Panc1 (cell line): ENCODE measurements at regions not wholly inside any gene's neighbourhood (a gene's known extent, or its start where the extent isn't known, plus 50 kb on each side); places are given as distances from the start of the nearest gene placed in this dataset.

Source experiments
- ATAC-seq: fragments of 200-7000 bp; cut with Tn5 transposase; 2 replicates; pipeline ENCODE4 v1.9.1; 2020; ENCODE audit warnings: mild to moderate bottlenecking, moderate library complexity
- BruUV-seq: library from RNA; stranded (reverse); fragments of 400-500 nt; replicated peaks from 2 replicates; lab custom pipeline; 2021; lab: Mats Ljungman, UMichigan
- CTCF ChIA-PET: fragments of 300-600 bp; sonication (Branson Sonifier 250); formaldehyde crosslinking; loops from one replicate; lab custom pipeline; 2022; ENCODE audit warnings: antibody characterized with exemption; lab: Charles Lee
- POLR2A ChIA-PET: fragments of 300-600 bp; sonication (Branson Sonifier 250); formaldehyde crosslinking; loops from one replicate; lab custom pipeline; 2022; ENCODE audit warnings: antibody characterized with exemption; lab: Charles Lee
- DNase-seq: peaks from one replicate; pipeline ENCODE4 v3.0.0-alpha.2; 2010; ENCODE audit warnings: low read depth, low spot score
- H3K27ac ChIP-seq: 2 replicates; pipeline ENCODE4 v1.5.1; 2011; ENCODE audit warnings: mild to moderate bottlenecking, low read length, inconsistent platforms
- H3K27me3 ChIP-seq: fragments of 200-500 bp; sonication (Bioruptor generic); 2 replicates; pipeline ENCODE4 v1.6.0; 2014; ENCODE audit warnings: low read length, inconsistent platforms; ENCODE audit not compliant: control insufficient read depth, insufficient read depth
- H3K36me3 ChIP-seq: fragments of 200-500 bp; sonication (Bioruptor generic); 2 replicates; pipeline ENCODE4 v1.5.1; 2014; ENCODE audit warnings: inconsistent platforms, mild to moderate bottlenecking, low read length, moderate library complexity; ENCODE audit not compliant: control insufficient read depth, insufficient read depth
- H3K4me1 ChIP-seq: 2 replicates; pipeline ENCODE4 v1.5.1; 2011; ENCODE audit warnings: inconsistent platforms, mild to moderate bottlenecking, low read length, moderate library complexity; ENCODE audit not compliant: control insufficient read depth, insufficient read depth
- H3K4me3 ChIP-seq, 2 experiments: 2 replicates each; pipeline ENCODE4 v1.5.1; 2011 to 2012; ENCODE audit warnings: low read depth in 2 of 2, low read length in 2 of 2, mild to moderate bottlenecking in 2 of 2, inconsistent platforms in 1 of 2, moderate library complexity in 1 of 2
- H3K9me3 ChIP-seq: fragments of 200-500 bp; sonication (Bioruptor generic); 2 replicates; pipeline ENCODE4 v1.5.1; 2014; ENCODE audit warnings: low read depth, mild to moderate bottlenecking, inconsistent platforms, low read length, moderate library complexity; ENCODE audit not compliant: control insufficient read depth, insufficient read depth
- POLR2AphosphoS5 ChIP-seq: IDR thresholded peaks from 2 replicates; pipeline ENCODE4 v1.6.1; 2012; ENCODE audit warnings: mild to moderate bottlenecking, low read depth, low read length, moderate library complexity
- SIN3A ChIP-seq: IDR thresholded peaks from 2 replicates; pipeline ENCODE4 v1.6.1; 2012; ENCODE audit warnings: low read depth, mild to moderate bottlenecking, low read length, moderate library complexity, borderline replicate concordance; ENCODE audit not compliant: insufficient read depth
- TCF7L2 ChIP-seq: IDR thresholded peaks from 2 replicates; pipeline ENCODE4 v1.6.1; 2011; ENCODE audit warnings: mild to moderate bottlenecking, low read depth, low read length, inconsistent platforms
- in situ Hi-C: cut with HindIII; loops from 2 replicates; pipeline ENCODE4 v1.10.0; 2016; ENCODE audit warnings: low sequenced_read_pairs, low pct_unique_long_range_greater_than_20kb
- intact Hi-C: fragments of 100-400 bp; cut with micrococcal nuclease; formaldehyde crosslinking; loops from one replicate; pipeline ENCODE4 v1.10.0; 2022; ENCODE audit not compliant: unreplicated experiment
- TF ChIP-seq, protein P1 (sequence below): fragments of 450-650 bp; IDR thresholded peaks from 2 replicates; pipeline ENCODE4 v1.5.1; 2017; ENCODE audit warnings: mild to moderate bottlenecking
- TF ChIP-seq, protein P2 (sequence below), 2 experiments: IDR thresholded peaks; 2 replicates each; pipeline ENCODE4 v1.6.1; 2011 to 2012; ENCODE audit warnings: low read depth in 2 of 2, control low read depth in 1 of 2, low read length in 1 of 2, mild to moderate bottlenecking in 1 of 2, moderate library complexity in 1 of 2; ENCODE audit not compliant: insufficient read depth in 1 of 2

DNA sequence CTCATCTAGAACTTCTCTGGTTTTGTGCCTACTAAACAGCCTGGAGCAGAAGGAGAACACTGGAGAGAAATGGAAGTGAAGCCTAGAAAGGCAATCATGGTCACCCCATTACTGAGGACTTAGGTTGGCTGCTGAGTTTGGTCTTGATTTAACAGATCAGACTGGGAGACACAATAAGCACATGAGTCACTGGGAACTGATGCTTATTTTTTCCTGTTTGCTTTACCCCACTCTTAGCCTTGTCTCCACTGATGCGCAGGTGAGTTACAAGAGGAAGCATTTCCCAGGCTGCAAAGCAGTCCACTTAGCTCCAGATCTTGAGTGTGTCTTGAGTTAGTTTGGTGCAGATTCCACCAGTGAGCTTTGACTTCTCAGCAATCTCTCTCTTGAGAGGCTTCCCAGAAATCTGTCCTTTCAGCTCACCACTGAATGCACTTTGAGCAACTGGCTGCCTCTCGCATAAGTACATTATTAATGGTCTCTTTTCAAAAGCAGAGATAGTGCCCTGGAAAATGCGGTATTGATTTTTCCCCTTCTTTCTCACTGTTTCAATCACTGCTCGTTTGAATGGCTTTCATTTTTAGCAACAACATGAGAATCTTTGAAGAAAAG lies 390.2 kb upstream of the SETBP1 start:
- in situ Hi-C loops (no loop called here), intact Hi-C loops (no loop called here)
- POLR2A ChIA-PET: no interaction called here
- Histone ChIP-seq H3K4me1 (no peaks in the 10 kb centered on the region), H3K27ac (no peak overlapping the region), H3K27me3 (no peaks in the 10 kb centered on the region), H3K4me3 (no peak overlapping the region), H3K36me3 (no peaks in the 10 kb centered on the region), H3K9me3 (no peaks in the 10 kb centered on the region)
- no TSS peak for BruUV-seq
- CTCF ChIA-PET: no interaction called here
- no peak for ATAC-seq
- no peak for TF ChIP-seq POLR2AphosphoS5
- TF ChIP-seq, protein P1, sequence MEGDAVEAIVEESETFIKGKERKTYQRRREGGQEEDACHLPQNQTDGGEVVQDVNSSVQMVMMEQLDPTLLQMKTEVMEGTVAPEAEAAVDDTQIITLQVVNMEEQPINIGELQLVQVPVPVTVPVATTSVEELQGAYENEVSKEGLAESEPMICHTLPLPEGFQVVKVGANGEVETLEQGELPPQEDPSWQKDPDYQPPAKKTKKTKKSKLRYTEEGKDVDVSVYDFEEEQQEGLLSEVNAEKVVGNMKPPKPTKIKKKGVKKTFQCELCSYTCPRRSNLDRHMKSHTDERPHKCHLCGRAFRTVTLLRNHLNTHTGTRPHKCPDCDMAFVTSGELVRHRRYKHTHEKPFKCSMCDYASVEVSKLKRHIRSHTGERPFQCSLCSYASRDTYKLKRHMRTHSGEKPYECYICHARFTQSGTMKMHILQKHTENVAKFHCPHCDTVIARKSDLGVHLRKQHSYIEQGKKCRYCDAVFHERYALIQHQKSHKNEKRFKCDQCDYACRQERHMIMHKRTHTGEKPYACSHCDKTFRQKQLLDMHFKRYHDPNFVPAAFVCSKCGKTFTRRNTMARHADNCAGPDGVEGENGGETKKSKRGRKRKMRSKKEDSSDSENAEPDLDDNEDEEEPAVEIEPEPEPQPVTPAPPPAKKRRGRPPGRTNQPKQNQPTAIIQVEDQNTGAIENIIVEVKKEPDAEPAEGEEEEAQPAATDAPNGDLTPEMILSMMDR: no peak
- TF ChIP-seq, protein P2, sequence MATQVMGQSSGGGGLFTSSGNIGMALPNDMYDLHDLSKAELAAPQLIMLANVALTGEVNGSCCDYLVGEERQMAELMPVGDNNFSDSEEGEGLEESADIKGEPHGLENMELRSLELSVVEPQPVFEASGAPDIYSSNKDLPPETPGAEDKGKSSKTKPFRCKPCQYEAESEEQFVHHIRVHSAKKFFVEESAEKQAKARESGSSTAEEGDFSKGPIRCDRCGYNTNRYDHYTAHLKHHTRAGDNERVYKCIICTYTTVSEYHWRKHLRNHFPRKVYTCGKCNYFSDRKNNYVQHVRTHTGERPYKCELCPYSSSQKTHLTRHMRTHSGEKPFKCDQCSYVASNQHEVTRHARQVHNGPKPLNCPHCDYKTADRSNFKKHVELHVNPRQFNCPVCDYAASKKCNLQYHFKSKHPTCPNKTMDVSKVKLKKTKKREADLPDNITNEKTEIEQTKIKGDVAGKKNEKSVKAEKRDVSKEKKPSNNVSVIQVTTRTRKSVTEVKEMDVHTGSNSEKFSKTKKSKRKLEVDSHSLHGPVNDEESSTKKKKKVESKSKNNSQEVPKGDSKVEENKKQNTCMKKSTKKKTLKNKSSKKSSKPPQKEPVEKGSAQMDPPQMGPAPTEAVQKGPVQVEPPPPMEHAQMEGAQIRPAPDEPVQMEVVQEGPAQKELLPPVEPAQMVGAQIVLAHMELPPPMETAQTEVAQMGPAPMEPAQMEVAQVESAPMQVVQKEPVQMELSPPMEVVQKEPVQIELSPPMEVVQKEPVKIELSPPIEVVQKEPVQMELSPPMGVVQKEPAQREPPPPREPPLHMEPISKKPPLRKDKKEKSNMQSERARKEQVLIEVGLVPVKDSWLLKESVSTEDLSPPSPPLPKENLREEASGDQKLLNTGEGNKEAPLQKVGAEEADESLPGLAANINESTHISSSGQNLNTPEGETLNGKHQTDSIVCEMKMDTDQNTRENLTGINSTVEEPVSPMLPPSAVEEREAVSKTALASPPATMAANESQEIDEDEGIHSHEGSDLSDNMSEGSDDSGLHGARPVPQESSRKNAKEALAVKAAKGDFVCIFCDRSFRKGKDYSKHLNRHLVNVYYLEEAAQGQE (IDR thresholded peaks at IDR 0.05; ENCODE audit: insufficient read depth in 1 of 2, low read depth in 2 of 2, low read length in 1 of 2): no peak
- no peak for TF ChIP-seq TCF7L2
- no peak for TF ChIP-seq SIN3A
- no peak for DNase-seq

DNA sequence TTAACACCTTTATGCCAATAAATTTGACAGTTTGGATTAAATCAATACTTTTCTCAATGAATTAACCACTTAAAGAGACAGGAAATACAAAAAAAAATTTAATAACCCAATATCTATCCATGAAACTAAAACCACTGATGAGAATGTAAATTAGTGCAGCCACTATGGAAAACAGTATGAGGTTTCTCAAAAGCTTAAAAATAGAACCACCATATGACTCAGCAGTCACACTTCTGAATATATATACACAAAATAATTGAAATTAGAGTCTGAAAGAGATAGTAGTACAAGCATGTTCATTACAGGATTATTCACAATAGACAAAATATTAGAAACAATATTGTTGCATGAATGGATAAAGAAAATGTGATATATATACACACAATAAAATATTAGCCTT lies 382.1 kb upstream of the SETBP1 start:
- ChIA-PET POLR2A (no interaction called here), CTCF (no interaction called here)
- H3K9me3 ChIP-seq: no peaks in the 10 kb centered on the region
- H3K36me3 ChIP-seq: no peaks in the 10 kb centered on the region
- ATAC-seq (no peak), DNase-seq (no peak)
- no peaks in the 10 kb centered on the region for H3K4me1 ChIP-seq
- no TSS peak for BruUV-seq
- in situ Hi-C loops (no loop called here), intact Hi-C loops (no loop called here)
- H3K27ac ChIP-seq: no peak overlapping the region
- TF ChIP-seq, protein P1: no peak
- TF ChIP-seq, protein P2 (IDR thresholded peaks at IDR 0.05; ENCODE audit: insufficient read depth in 1 of 2, low read depth in 2 of 2, low read length in 1 of 2): no peak
- TF ChIP-seq TCF7L2 (no peak), SIN3A (no peak), POLR2AphosphoS5 (no peak)
- no peaks in the 10 kb centered on the region for H3K27me3 ChIP-seq
- no peak overlapping the region for H3K4me3 ChIP-seq
